ENCODE measurements at regions not wholly inside any gene's neighbourhood (a gene's known extent, or its start where the extent isn't known, plus 50 kb on each side); places are given as distances from the start of the nearest gene placed in this dataset.

- Histone ChIP-seq H3K27me3 (replicated peaks in 1 of 4; ENCODE audit: control insufficient read depth in 3 of 4, extremely low read depth in 1 of 4, insufficient read depth in 3 of 4, low read length in 3 of 4) (no peaks in the 10 kb centered on the region), H2AK5ac (ENCODE audit: low read depth, low read length) (no peak overlapping the region), H3K79me2 (ENCODE audit: control insufficient read depth in 1 of 2, insufficient read depth in 2 of 2, low read length in 2 of 2) (no peaks in the 10 kb centered on the region), H3K36me3 (ENCODE audit: control insufficient read depth in 2 of 4, insufficient read depth in 4 of 4, low read length in 3 of 4) (no peaks in the 10 kb centered on the region), H2BK120ac (replicated peaks; ENCODE audit: low read depth, low read length) (no peak overlapping the region), H3K23me2 (ENCODE audit: low read depth, low read length) (no peaks in the 10 kb centered on the region), H3K79me1 (ENCODE audit: low read depth, low read length) (no peaks in the 10 kb centered on the region), H3K4ac (replicated peaks; ENCODE audit: insufficient read length, low read depth, low read length) (no peak overlapping the region), H3K23ac (ENCODE audit: insufficient read length) (no peak overlapping the region), H2BK20ac (ENCODE audit: low read length) (no peak overlapping the region), H2BK5ac (ENCODE audit: low read depth, low read length) (no peak overlapping the region), H3K9ac (replicated peaks in 1 of 4; ENCODE audit: extremely low read depth in 1 of 4, low read depth in 3 of 4, low read length in 3 of 4) (no peak overlapping the region), H3K27ac (ENCODE audit: low read depth, low read length) (no peak overlapping the region), H2BK15ac (ENCODE audit: low read length) (no peak overlapping the region), H3K9me3 (ENCODE audit: insufficient read depth in 2 of 2, low read depth in 1 of 2, low read length in 1 of 2) (no peaks in the 10 kb centered on the region), H4K8ac (ENCODE audit: extremely low read depth, insufficient read depth, low read length) (no peak overlapping the region), H3K56ac (replicated peaks; ENCODE audit: insufficient read length, low read depth, low read length) (no peak overlapping the region), H4K91ac (replicated peaks; ENCODE audit: insufficient read length, low read length) (no peak overlapping the region), H3K4me3 (ENCODE audit: extremely low read depth in 1 of 4, insufficient read depth in 2 of 4, low read depth in 3 of 4, low read length in 4 of 4) (no peak overlapping the region), H4K20me1 (replicated peaks in 1 of 2; ENCODE audit: control insufficient read depth in 1 of 2, insufficient read depth in 2 of 2, low read length in 2 of 2) (no peaks in the 10 kb centered on the region), H2AFZ (ENCODE audit: low read length) (0 out of 2 replicates have a peak overlapping the region, but pooled peaks have one; percentile 36), H3K18ac (ENCODE audit: extremely low read depth, low read length) (no peak overlapping the region), H2BK12ac (ENCODE audit: low read depth, low read length) (no peak overlapping the region), H3K14ac (ENCODE audit: insufficient read length) (no peak overlapping the region), H3K4me2 (ENCODE audit: insufficient read depth in 1 of 2, low read depth in 2 of 2, low read length in 2 of 2) (no peak overlapping the region), H4K5ac (ENCODE audit: insufficient read length, low read depth, low read length) (no peak overlapping the region), H3K4me1 (replicated peaks in 1 of 4; ENCODE audit: control insufficient read depth in 3 of 4, insufficient read depth in 4 of 4, low read length in 3 of 4) (no peaks in the 10 kb centered on the region)
- 81% methylated on average over 1 of the region's 1 CpG; no CpG with 5 or more reads in 1 of the 2 experiments for WGBS, 2 experiments (ENCODE audit: extremely low coverage in 1 of 2, insufficient coverage in 1 of 2, insufficient read length in 1 of 2, insufficient replicate concordance in 2 of 2, low coverage in 1 of 2, low lambda C conversion rate in 2 of 2, missing lambda C conversion rate in 1 of 2)
- ChIA-PET POLR2A (ENCODE audit: partially characterized antibody) (no interaction called here), CTCF (ENCODE audit: partially characterized antibody) (interaction anchor here (0.7 to 1.9 kb wide), 3 partner anchors 18 to 137 kb away, joined by 3 to 6 read pairs (median 3); no protein-coding TSS in a partner anchor)
- no peak for FAIRE-seq
- no peak for TF ChIP-seq PHF8 (conservative IDR thresholded peaks at IDR 0.05; ENCODE audit: low read depth, low read length)
- TF ChIP-seq ZNF274 (IDR thresholded peaks at IDR 0.05; ENCODE audit: borderline replicate concordance, extremely low read depth, low read length), result no peak
- no peak for TF ChIP-seq TBP (IDR thresholded peaks at IDR 0.05; ENCODE audit: low read depth, low read length)
- no peak for TF ChIP-seq EGR1 (IDR thresholded peaks at IDR 0.05; ENCODE audit: borderline replicate concordance, low read depth, low read length)
- no peak for TF ChIP-seq BRCA1 (IDR thresholded peaks at IDR 0.05; ENCODE audit: low read depth, low read length)
- TF ChIP-seq TEAD4 (IDR thresholded peaks at IDR 0.05; ENCODE audit: low read depth, low read length), result no peak
- TF ChIP-seq KDM4A (IDR thresholded peaks at IDR 0.05; ENCODE audit: low read depth, low read length, severe bottlenecking), result no peak
- TF ChIP-seq KDM1A (IDR thresholded peaks at IDR 0.05; ENCODE audit: borderline replicate concordance, low read length), result no peak
- no peak for TF ChIP-seq MAX (IDR thresholded peaks at IDR 0.05)
- DNase-seq (ENCODE audit: low read depth in 1 of 2, low spot score in 2 of 2), result no peak
These were observed 315.6 kb downstream of the RAB38 start for GRCh38 chr11:87859636-87860035.
